ENCODE measurements at regions not wholly inside any gene's neighbourhood (a gene's known extent, or its start where the extent isn't known, plus 50 kb on each side); places are given as distances from the start of the nearest gene placed in this dataset.

GRCh38 chr6:23977706-23978105, 148.3 kb upstream of the NRSN1 start:
- POLR2A ChIA-PET (ENCODE audit: unreplicated experiment): no interaction called here
- Histone ChIP-seq H3K4me2 (ENCODE audit: low read depth, low read length) (no peak overlapping the region), H4K20me1 (ENCODE audit: insufficient read depth, low read length) (no peaks in the 10 kb centered on the region), H4K5ac (ENCODE audit: low read depth, low read length) (no peak overlapping the region), H3K36me3 (ENCODE audit: control insufficient read depth, insufficient read depth, low read length) (no peaks in the 10 kb centered on the region), H2AFZ (replicated peaks; ENCODE audit: low read length, poor library complexity) (no peak overlapping the region), H2BK15ac (ENCODE audit: low read depth, low read length) (no peak overlapping the region), H3K23ac (ENCODE audit: low read depth, low read length) (no peak overlapping the region), H3K18ac (ENCODE audit: low read depth, low read length) (no peak overlapping the region), H4K8ac (ENCODE audit: low read depth in 2 of 2, low read length in 2 of 2) (no peak overlapping the region), H3K9me3 (ENCODE audit: control insufficient read depth, insufficient read depth, low read length) (peaks cover 8% of the 10 kb centered on the region), H2BK120ac (ENCODE audit: low read depth, low read length) (no peak overlapping the region), H2BK20ac (ENCODE audit: low read depth, low read length) (no peak overlapping the region), H3K4me3 (ENCODE audit: insufficient read depth, low read depth, low read length) (no peak overlapping the region), H4K91ac (ENCODE audit: insufficient read depth, low read depth, low read length) (no peak overlapping the region), H3K56ac (ENCODE audit: extremely low read depth, insufficient read depth, low read length) (no peak overlapping the region), H3K9me1 (ENCODE audit: insufficient read depth, low read length) (no peaks in the 10 kb centered on the region), H3K4ac (ENCODE audit: low read depth, low read length) (no peak overlapping the region), H2BK5ac (ENCODE audit: low read depth, low read length, poor library complexity, severe bottlenecking) (no peak overlapping the region), H3K9ac (ENCODE audit: low read depth, low read length) (no peak overlapping the region), H3K14ac (replicated peaks; ENCODE audit: low read depth, low read length) (no peak overlapping the region), H2AK5ac (ENCODE audit: low read depth, low read length) (no peak overlapping the region), H3K27me3 (ENCODE audit: control insufficient read depth, insufficient read depth, low read length) (no peaks in the 10 kb centered on the region), H2AK9ac (replicated peaks; ENCODE audit: low read depth, low read length, poor library complexity) (no peak overlapping the region), H3K4me1 (ENCODE audit: control insufficient read depth, insufficient read depth, low read length) (no peaks in the 10 kb centered on the region), H3K79me1 (ENCODE audit: low read depth in 1 of 2, low read length in 2 of 2) (no peaks in the 10 kb centered on the region), H3K27ac (ENCODE audit: insufficient read depth, low read length) (no peak overlapping the region)
- no TSS peak for BruUV-seq (replicated peaks)
- dilution Hi-C loops (cut with HindIII; ENCODE audit: low sequenced_read_pairs, unreplicated experiment): no loop called here
- ATAC-seq (ENCODE audit: low read depth): no peak
- DNase-seq: no peak
- in situ Hi-C loops (cut with MboI; ENCODE audit: low sequenced_read_pairs): no loop called here
- no CpG with 5 or more reads among the region's 1 CpG for WGBS, 2 experiments (ENCODE audit: extremely low coverage in 2 of 2, insufficient read length in 1 of 2)
- TF ChIP-seq, protein P1, sequence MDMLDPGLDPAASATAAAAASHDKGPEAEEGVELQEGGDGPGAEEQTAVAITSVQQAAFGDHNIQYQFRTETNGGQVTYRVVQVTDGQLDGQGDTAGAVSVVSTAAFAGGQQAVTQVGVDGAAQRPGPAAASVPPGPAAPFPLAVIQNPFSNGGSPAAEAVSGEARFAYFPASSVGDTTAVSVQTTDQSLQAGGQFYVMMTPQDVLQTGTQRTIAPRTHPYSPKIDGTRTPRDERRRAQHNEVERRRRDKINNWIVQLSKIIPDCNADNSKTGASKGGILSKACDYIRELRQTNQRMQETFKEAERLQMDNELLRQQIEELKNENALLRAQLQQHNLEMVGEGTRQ (IDR thresholded peaks at IDR 0.05; ENCODE audit: low read depth, low read length): no peak
- CTCF ChIA-PET: no interaction called here
- intact Hi-C loops (cut with micrococcal nuclease): no loop called here
